PFSK-1 (cell line): ENCODE measurements at regions not wholly inside any gene's neighbourhood (a gene's known extent, or its start where the extent isn't known, plus 50 kb on each side); places are given as distances from the start of the nearest gene placed in this dataset.

Experiments
- FOXP2 ChIP-seq: optimal IDR thresholded peaks from 2 replicates; pipeline ENCODE3; 2011; ENCODE audit warnings: borderline replicate concordance, control low read depth, inconsistent platforms; ENCODE audit not compliant: insufficient read depth; ENCODE audit errors: extremely low read length, extremely low read depth
- POLR2AphosphoS5 ChIP-seq: IDR thresholded peaks from 2 replicates; pipeline ENCODE4 v1.6.1; 2012; ENCODE audit warnings: low read depth, mild to moderate bottlenecking, control low read depth, low read length, moderate library complexity
- SIN3A ChIP-seq: IDR thresholded peaks from 2 replicates; pipeline ENCODE4 v1.6.1; 2012; ENCODE audit warnings: mild to moderate bottlenecking, low read length, moderate library complexity, borderline replicate concordance; ENCODE audit not compliant: insufficient read depth
- TF ChIP-seq, protein P1 (sequence below), 2 experiments: IDR thresholded peaks; 2 replicates each; pipeline versions ENCODE4 v1.6.1 to v1.8.0; 2011 to 2012; ENCODE audit warnings: low read depth in 2 of 2, low read length in 2 of 2, control low read depth in 1 of 2, inconsistent platforms in 1 of 2, mild to moderate bottlenecking in 1 of 2, moderate library complexity in 1 of 2; ENCODE audit not compliant: insufficient read depth in 1 of 2

DNA sequence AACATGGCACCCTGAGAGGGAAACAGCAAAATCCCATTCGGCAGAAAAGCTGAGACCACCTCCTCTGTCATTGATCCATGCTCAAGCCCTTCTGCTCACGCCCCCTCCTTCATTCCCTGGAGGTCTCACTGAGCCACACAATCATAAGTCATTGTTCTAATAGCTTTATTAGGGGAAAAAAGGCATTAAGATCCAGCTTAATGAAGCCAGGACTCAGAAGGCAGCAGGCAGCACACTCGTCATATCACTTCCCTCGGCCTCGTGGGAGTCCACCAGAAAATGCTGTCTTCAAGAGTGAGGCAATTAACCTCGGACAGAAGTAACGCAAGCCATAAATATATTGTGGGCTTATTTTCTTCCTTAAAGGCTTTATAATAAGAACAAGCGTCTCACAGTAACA is 153.9 kb upstream of the PPP2R3A start:
- no peak for TF ChIP-seq SIN3A
- TF ChIP-seq, protein P1, sequence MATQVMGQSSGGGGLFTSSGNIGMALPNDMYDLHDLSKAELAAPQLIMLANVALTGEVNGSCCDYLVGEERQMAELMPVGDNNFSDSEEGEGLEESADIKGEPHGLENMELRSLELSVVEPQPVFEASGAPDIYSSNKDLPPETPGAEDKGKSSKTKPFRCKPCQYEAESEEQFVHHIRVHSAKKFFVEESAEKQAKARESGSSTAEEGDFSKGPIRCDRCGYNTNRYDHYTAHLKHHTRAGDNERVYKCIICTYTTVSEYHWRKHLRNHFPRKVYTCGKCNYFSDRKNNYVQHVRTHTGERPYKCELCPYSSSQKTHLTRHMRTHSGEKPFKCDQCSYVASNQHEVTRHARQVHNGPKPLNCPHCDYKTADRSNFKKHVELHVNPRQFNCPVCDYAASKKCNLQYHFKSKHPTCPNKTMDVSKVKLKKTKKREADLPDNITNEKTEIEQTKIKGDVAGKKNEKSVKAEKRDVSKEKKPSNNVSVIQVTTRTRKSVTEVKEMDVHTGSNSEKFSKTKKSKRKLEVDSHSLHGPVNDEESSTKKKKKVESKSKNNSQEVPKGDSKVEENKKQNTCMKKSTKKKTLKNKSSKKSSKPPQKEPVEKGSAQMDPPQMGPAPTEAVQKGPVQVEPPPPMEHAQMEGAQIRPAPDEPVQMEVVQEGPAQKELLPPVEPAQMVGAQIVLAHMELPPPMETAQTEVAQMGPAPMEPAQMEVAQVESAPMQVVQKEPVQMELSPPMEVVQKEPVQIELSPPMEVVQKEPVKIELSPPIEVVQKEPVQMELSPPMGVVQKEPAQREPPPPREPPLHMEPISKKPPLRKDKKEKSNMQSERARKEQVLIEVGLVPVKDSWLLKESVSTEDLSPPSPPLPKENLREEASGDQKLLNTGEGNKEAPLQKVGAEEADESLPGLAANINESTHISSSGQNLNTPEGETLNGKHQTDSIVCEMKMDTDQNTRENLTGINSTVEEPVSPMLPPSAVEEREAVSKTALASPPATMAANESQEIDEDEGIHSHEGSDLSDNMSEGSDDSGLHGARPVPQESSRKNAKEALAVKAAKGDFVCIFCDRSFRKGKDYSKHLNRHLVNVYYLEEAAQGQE (IDR thresholded peaks at IDR 0.05; ENCODE audit: insufficient read depth in 1 of 2, low read depth in 2 of 2, low read length in 2 of 2): no peak
- TF ChIP-seq FOXP2: no peak
- TF ChIP-seq POLR2AphosphoS5: no peak
